ENCODE measurements at regions not wholly inside any gene's neighbourhood (a gene's known extent, or its start where the extent isn't known, plus 50 kb on each side); places are given as distances from the start of the nearest gene placed in this dataset.
"Not testable (repeated sequence)": the region's sequence is repeated elsewhere in the genome, so short reads cannot be mapped to it uniquely, and the experiment has no call there.

GRCh38 chr2:192700934-192701333, 506.2 kb upstream of the TMEFF2 start:
- no peaks in the 10 kb centered on the region for H3K36me3 ChIP-seq (ENCODE audit: control insufficient read depth in 2 of 2, extremely low read depth in 1 of 2, insufficient read depth in 1 of 2, low read length in 1 of 2)
- no peaks in the 10 kb centered on the region for H3K36me3 Mint-ChIP-seq
- no peak overlapping the region for H3K27ac ChIP-seq (ENCODE audit: low read length)
- no peaks in the 10 kb centered on the region for H3K4me1 ChIP-seq (ENCODE audit: control insufficient read depth in 1 of 2, extremely low read depth in 1 of 2, insufficient read depth in 2 of 2, low read length in 2 of 2)
- no peaks in the 10 kb centered on the region for H3K4me1 Mint-ChIP-seq
- ATAC-seq (replicated peaks in 1 of 4) (no peak), DNase-seq (no peak)
- no peaks in the 10 kb centered on the region for H3K27me3 Mint-ChIP-seq
- H3K27ac Mint-ChIP-seq, result no peak overlapping the region
- H3K27me3 ChIP-seq (replicated peaks in 1 of 2; ENCODE audit: control insufficient read depth in 2 of 2, extremely low read depth in 1 of 2, insufficient read depth in 2 of 2, low read length in 1 of 2), result no peaks in the 10 kb centered on the region
- H3K4me3 ChIP-seq (ENCODE audit: control insufficient read depth in 1 of 2, extremely low read depth in 1 of 2, low read length in 1 of 2), result no peak overlapping the region
- no peak overlapping the region for H3K4me3 Mint-ChIP-seq
- ChIA-PET POLR2A (no interaction called here), CTCF (no interaction called here)
- WGBS (ENCODE audit: insufficient coverage), result no CpG with 5 or more reads among the region's 2 CpGs
- peaks cover 0 to 3% (median 0%) of the 10 kb centered on the region in 3 donors for H3K9me3 Mint-ChIP-seq
- no peaks in the 10 kb centered on the region for H3K9me3 ChIP-seq

- Mint-ChIP-seq H3K9me3 (peaks cover 0 to 3% (median 0%) of the 10 kb centered on the region in 3 donors), H3K36me3 (no peaks in the 10 kb centered on the region), H3K27ac (no peak overlapping the region), H3K27me3 (no peaks in the 10 kb centered on the region), H3K4me1 (no peaks in the 10 kb centered on the region), H3K4me3 (no peak overlapping the region)
- WGBS (ENCODE audit: insufficient coverage), result no CpG with 5 or more reads among the region's 5 CpGs
- Histone ChIP-seq H3K4me3 (ENCODE audit: control insufficient read depth in 1 of 2, extremely low read depth in 1 of 2, low read length in 1 of 2) (no peak overlapping the region), H3K9me3 (no peaks in the 10 kb centered on the region), H3K27ac (ENCODE audit: low read length) (no peak overlapping the region), H3K4me1 (ENCODE audit: control insufficient read depth in 1 of 2, extremely low read depth in 1 of 2, insufficient read depth in 2 of 2, low read length in 2 of 2) (no peaks in the 10 kb centered on the region), H3K27me3 (replicated peaks in 1 of 2; ENCODE audit: control insufficient read depth in 2 of 2, extremely low read depth in 1 of 2, insufficient read depth in 2 of 2, low read length in 1 of 2) (no peaks in the 10 kb centered on the region), H3K36me3 (ENCODE audit: control insufficient read depth in 2 of 2, extremely low read depth in 1 of 2, insufficient read depth in 1 of 2, low read length in 1 of 2) (no peaks in the 10 kb centered on the region)
- ChIA-PET POLR2A (no interaction called here), CTCF (no interaction called here)
- ATAC-seq (replicated peaks in 1 of 4) (no peak), DNase-seq (no peak)
Measured at GRCh38 chr2:192697880-192698279, 503.1 kb upstream of the TMEFF2 start.

DNA sequence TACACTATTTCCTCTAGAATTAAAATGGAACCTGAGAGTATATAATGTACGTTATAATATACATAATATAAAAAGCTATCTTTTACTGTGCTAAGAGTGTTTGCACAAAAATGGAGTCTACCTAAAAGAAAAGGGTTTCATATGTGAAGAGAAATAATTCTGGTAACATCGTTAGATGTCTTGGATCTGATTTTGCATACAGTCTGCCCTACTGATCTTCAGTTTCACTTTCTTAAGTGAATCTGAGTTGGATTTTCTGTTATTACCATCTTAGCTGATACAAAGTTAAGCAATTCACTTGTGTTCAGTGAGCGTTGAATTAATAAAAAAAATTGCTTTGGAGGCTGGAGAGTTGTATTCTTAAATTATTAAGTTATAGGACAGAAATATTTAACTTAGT, 502.1 kb upstream of the TMEFF2 start:
- Histone ChIP-seq H3K9me3 (no peaks in the 10 kb centered on the region), H3K4me1 (ENCODE audit: control insufficient read depth in 1 of 2, extremely low read depth in 1 of 2, insufficient read depth in 2 of 2, low read length in 2 of 2) (no peaks in the 10 kb centered on the region), H3K27ac (ENCODE audit: low read length) (no peak overlapping the region), H3K27me3 (replicated peaks in 1 of 2; ENCODE audit: control insufficient read depth in 2 of 2, extremely low read depth in 1 of 2, insufficient read depth in 2 of 2, low read length in 1 of 2) (no peaks in the 10 kb centered on the region), H3K4me3 (ENCODE audit: control insufficient read depth in 1 of 2, extremely low read depth in 1 of 2, low read length in 1 of 2) (no peak overlapping the region), H3K36me3 (ENCODE audit: control insufficient read depth in 2 of 2, extremely low read depth in 1 of 2, insufficient read depth in 1 of 2, low read length in 1 of 2) (no peaks in the 10 kb centered on the region)
- POLR2A ChIA-PET, result no interaction called here
- CTCF ChIA-PET, result no interaction called here
- Mint-ChIP-seq H3K9me3 (peaks cover 0 to 5% (median 3%) of the 10 kb centered on the region in 3 donors), H3K36me3 (no peaks in the 10 kb centered on the region), H3K27ac (no peak overlapping the region), H3K27me3 (no peaks in the 10 kb centered on the region), H3K4me3 (no peak overlapping the region), H3K4me1 (no peaks in the 10 kb centered on the region)
- WGBS (ENCODE audit: insufficient coverage), result no CpG with 5 or more reads among the region's 3 CpGs
- no peak for ATAC-seq (replicated peaks in 1 of 4)
- no peak for DNase-seq

DNA sequence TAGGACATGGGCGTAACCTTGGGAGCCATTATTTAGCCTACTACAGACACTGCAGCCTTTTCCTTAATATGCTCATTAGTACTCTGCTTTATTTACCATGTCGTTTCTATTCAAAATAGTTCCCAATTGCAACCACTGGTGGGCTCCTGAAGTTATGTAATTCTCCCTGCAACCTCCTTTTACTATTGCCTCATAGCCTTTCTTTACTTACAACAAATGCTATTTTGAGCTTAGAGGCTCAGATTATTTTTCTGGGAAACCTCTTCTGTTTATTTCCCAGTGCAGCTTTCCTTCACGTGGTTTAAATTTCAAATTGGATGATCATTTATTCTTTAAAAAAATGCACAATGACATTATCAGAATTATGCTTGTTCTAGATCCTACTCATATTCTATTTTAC, 492.3 kb upstream of the TMEFF2 start:
- no peaks in the 10 kb centered on the region for H3K4me1 Mint-ChIP-seq
- H3K4me3 Mint-ChIP-seq, result no peak overlapping the region
- Histone ChIP-seq H3K4me1 (ENCODE audit: control insufficient read depth in 1 of 2, extremely low read depth in 1 of 2, insufficient read depth in 2 of 2, low read length in 2 of 2) (no peaks in the 10 kb centered on the region), H3K9me3 (no peaks in the 10 kb centered on the region), H3K4me3 (ENCODE audit: control insufficient read depth in 1 of 2, extremely low read depth in 1 of 2, low read length in 1 of 2) (no peak overlapping the region), H3K36me3 (ENCODE audit: control insufficient read depth in 2 of 2, extremely low read depth in 1 of 2, insufficient read depth in 1 of 2, low read length in 1 of 2) (no peaks in the 10 kb centered on the region), H3K27ac (ENCODE audit: low read length) (no peak overlapping the region), H3K27me3 (replicated peaks in 1 of 2; ENCODE audit: control insufficient read depth in 2 of 2, extremely low read depth in 1 of 2, insufficient read depth in 2 of 2, low read length in 1 of 2) (no peaks in the 10 kb centered on the region)
- no peak overlapping the region for H3K27ac Mint-ChIP-seq
- no peaks in the 10 kb centered on the region for H3K27me3 Mint-ChIP-seq
- ChIA-PET POLR2A (no interaction called here), CTCF (interaction anchor here in 1 of 2 donors (0.6 kb wide), 1 partner anchor 1961 kb away, joined by 8 read pairs; no protein-coding TSS in a partner anchor)
- WGBS (ENCODE audit: insufficient coverage), result 86% methylated on average over 1 of the region's 3 CpGs
- H3K36me3 Mint-ChIP-seq, result no peaks in the 10 kb centered on the region
- DNase-seq (no peak), ATAC-seq (replicated peaks in 1 of 4) (no peak)
- H3K9me3 Mint-ChIP-seq, result no peaks in the 10 kb centered on the region

- POLR2A ChIA-PET; H3K27me3 ChIP-seq (replicated peaks in 1 of 2; ENCODE audit: control insufficient read depth in 2 of 2, extremely low read depth in 1 of 2, insufficient read depth in 2 of 2, low read length in 1 of 2); H3K4me1 ChIP-seq (ENCODE audit: control insufficient read depth in 1 of 2, extremely low read depth in 1 of 2, insufficient read depth in 2 of 2, low read length in 2 of 2); ATAC-seq (replicated peaks in 1 of 4); H3K9me3 Mint-ChIP-seq; H3K36me3 Mint-ChIP-seq; H3K4me3 Mint-ChIP-seq; H3K36me3 ChIP-seq (ENCODE audit: control insufficient read depth in 2 of 2, extremely low read depth in 1 of 2, insufficient read depth in 1 of 2, low read length in 1 of 2); H3K4me1 Mint-ChIP-seq; H3K4me3 ChIP-seq (ENCODE audit: control insufficient read depth in 1 of 2, extremely low read depth in 1 of 2, low read length in 1 of 2); CTCF ChIA-PET; H3K27me3 Mint-ChIP-seq; H3K9me3 ChIP-seq; H3K27ac Mint-ChIP-seq; DNase-seq; H3K27ac ChIP-seq (ENCODE audit: low read length): not testable (repeated sequence)
- 96% methylated on average over 9 of the region's 27 CpGs for WGBS (ENCODE audit: insufficient coverage)
Measured at GRCh38 chr2:192682511-192682910, 487.8 kb upstream of the TMEFF2 start.

DNA sequence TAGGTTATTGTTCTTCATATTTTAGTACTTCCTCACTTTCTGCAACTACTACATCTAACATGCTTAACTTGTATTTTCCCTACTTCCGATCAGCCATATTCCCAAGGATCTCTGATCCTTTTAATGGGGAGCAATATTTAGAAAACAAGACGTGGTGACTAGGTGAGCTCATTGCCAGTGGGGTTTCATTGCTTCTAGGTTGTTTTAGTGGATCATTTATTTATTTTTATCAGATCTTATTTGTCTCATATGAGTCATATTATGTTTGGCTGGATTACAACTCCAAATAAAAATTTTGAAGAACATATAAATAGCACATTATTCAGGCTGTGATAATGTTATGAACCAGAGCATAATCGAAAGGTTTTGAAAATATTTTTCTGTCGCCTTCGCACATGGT, 480.9 kb upstream of the TMEFF2 start:
- no peak overlapping the region for H3K4me3 Mint-ChIP-seq
- Histone ChIP-seq H3K4me1 (ENCODE audit: control insufficient read depth in 1 of 2, extremely low read depth in 1 of 2, insufficient read depth in 2 of 2, low read length in 2 of 2) (no peaks in the 10 kb centered on the region), H3K36me3 (ENCODE audit: control insufficient read depth in 2 of 2, extremely low read depth in 1 of 2, insufficient read depth in 1 of 2, low read length in 1 of 2) (no peaks in the 10 kb centered on the region), H3K27ac (ENCODE audit: low read length) (no peak overlapping the region), H3K27me3 (replicated peaks in 1 of 2; ENCODE audit: control insufficient read depth in 2 of 2, extremely low read depth in 1 of 2, insufficient read depth in 2 of 2, low read length in 1 of 2) (no peaks in the 10 kb centered on the region), H3K9me3 (no peaks in the 10 kb centered on the region), H3K4me3 (ENCODE audit: control insufficient read depth in 1 of 2, extremely low read depth in 1 of 2, low read length in 1 of 2) (no peak overlapping the region)
- ATAC-seq (replicated peaks in 1 of 4), result no peak
- DNase-seq, result no peak
- no CpG with 5 or more reads among the region's 5 CpGs for whole genome bisulfite sequencing (ENCODE audit: insufficient coverage)
- ChIA-PET POLR2A (no interaction called here), CTCF (no interaction called here)
- no peaks in the 10 kb centered on the region for H3K9me3 Mint-ChIP-seq
- no peaks in the 10 kb centered on the region for H3K36me3 Mint-ChIP-seq
- no peak overlapping the region for H3K27ac Mint-ChIP-seq
- H3K4me1 Mint-ChIP-seq, result no peaks in the 10 kb centered on the region
- no peaks in the 10 kb centered on the region for H3K27me3 Mint-ChIP-seq

DNA sequence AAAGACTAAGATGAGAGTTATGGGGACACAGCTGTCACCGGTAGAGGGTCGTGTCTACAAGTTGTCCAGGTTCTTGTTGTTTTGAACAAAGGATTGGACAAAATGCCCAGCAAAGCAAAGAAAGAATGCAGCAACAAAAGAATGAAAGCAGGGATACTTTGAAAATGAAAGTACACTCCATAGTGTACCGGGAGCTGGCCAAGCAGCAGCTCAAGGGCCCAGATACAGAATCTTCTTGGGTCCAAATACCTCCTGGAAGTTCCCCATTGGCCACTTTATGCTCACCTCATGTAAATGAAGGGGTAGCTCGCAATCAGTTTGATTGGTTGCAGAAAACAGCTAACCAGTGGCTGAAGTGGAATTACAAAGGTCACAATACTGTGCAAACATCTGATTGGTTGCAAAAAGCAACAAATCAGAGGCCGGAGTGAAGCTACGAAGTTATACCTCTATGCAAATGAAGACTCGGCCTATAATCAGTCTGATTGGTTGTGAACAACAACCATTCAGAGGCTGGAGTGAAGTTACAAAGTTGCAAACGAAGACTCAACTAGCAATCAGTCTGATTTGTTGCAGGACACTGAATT, 474.9 kb upstream of the TMEFF2 start:
- POLR2A ChIA-PET, result no interaction called here
- no peak for ATAC-seq (replicated peaks in 1 of 4)

More for the DNA sequence above, 474.9 kb upstream of the TMEFF2 start:
- no peak overlapping the region for H3K27ac Mint-ChIP-seq
- no peak overlapping the region for H3K4me3 Mint-ChIP-seq
- H3K4me1 Mint-ChIP-seq, result no peaks in the 10 kb centered on the region
- CTCF ChIA-PET, result no interaction called here
- H3K27me3 ChIP-seq (replicated peaks in 1 of 2; ENCODE audit: control insufficient read depth in 2 of 2, extremely low read depth in 1 of 2, insufficient read depth in 2 of 2, low read length in 1 of 2), result no peaks in the 10 kb centered on the region
- WGBS (ENCODE audit: insufficient coverage), result 78% methylated on average over 6 of the region's 8 CpGs
- H3K36me3 ChIP-seq (ENCODE audit: control insufficient read depth in 2 of 2, extremely low read depth in 1 of 2, insufficient read depth in 1 of 2, low read length in 1 of 2), result no peaks in the 10 kb centered on the region
- H3K4me3 ChIP-seq (ENCODE audit: control insufficient read depth in 1 of 2, extremely low read depth in 1 of 2, low read length in 1 of 2), result no peak overlapping the region
- H3K9me3 Mint-ChIP-seq, result no peaks in the 10 kb centered on the region
- no peaks in the 10 kb centered on the region for H3K9me3 ChIP-seq
- H3K4me1 ChIP-seq (ENCODE audit: control insufficient read depth in 1 of 2, extremely low read depth in 1 of 2, insufficient read depth in 2 of 2, low read length in 2 of 2), result no peaks in the 10 kb centered on the region
- H3K36me3 Mint-ChIP-seq, result no peaks in the 10 kb centered on the region
- H3K27ac ChIP-seq (ENCODE audit: low read length), result no peak overlapping the region
- H3K27me3 Mint-ChIP-seq, result no peaks in the 10 kb centered on the region
- no peak for DNase-seq

All from T-cell (primary cell).